ENCODE measurements at regions not wholly inside any gene's neighbourhood (a gene's known extent, or its start where the extent isn't known, plus 50 kb on each side); places are given as distances from the start of the nearest gene placed in this dataset.
"Not testable (repeated sequence)": the region's sequence is repeated elsewhere in the genome, so short reads cannot be mapped to it uniquely, and the experiment has no call there.

GRCh38 chr7:116364469-116364868 is 135.1 kb upstream of the CAV2 start:
- no peaks in the 10 kb centered on the region for H3K4me1 ChIP-seq
- H3K27me3 ChIP-seq = no peaks in the 10 kb centered on the region
- H3K9ac ChIP-seq (ENCODE audit: low read depth in 2 of 2, low read length in 2 of 2) = no peak overlapping the region
- intact Hi-C loops (cut with DNase I) = no loop called here
- no peak overlapping the region for H3K27ac ChIP-seq
- H3K9me3 ChIP-seq = no peaks in the 10 kb centered on the region
- TF ChIP-seq CTCF (IDR thresholded peaks at IDR 0.05) = no peak
- no peaks in the 10 kb centered on the region for H3K36me3 ChIP-seq
- no peak for DNase-seq
- H3K4me3 ChIP-seq = no peak overlapping the region

- no peak for DNase-seq
- Histone ChIP-seq H3K4me1 (no peaks in the 10 kb centered on the region), H3K27ac (no peak overlapping the region), H3K36me3 (no peaks in the 10 kb centered on the region), H3K9me3 (no peaks in the 10 kb centered on the region), H3K4me3 (no peak overlapping the region), H3K9ac (ENCODE audit: low read depth in 2 of 2, low read length in 2 of 2) (no peak overlapping the region), H3K27me3 (no peaks in the 10 kb centered on the region)
- intact Hi-C loops (cut with DNase I) = no loop called here
- TF ChIP-seq CTCF (IDR thresholded peaks at IDR 0.05) = no peak
These were observed 133.7 kb upstream of the CAV2 start for GRCh38 chr7:116365797-116366196.

- no peaks in the 10 kb centered on the region for H3K36me3 ChIP-seq
- H3K9ac ChIP-seq (ENCODE audit: low read depth in 2 of 2, low read length in 2 of 2) = no peak overlapping the region
- H3K4me1 ChIP-seq = no peaks in the 10 kb centered on the region
- intact Hi-C loops (cut with DNase I) = no loop called here
- H3K27ac ChIP-seq = no peak overlapping the region
- DNase-seq = no peak
- H3K9me3 ChIP-seq = no peaks in the 10 kb centered on the region
- no peak for TF ChIP-seq CTCF (IDR thresholded peaks at IDR 0.05)
- H3K27me3 ChIP-seq = no peaks in the 10 kb centered on the region
- no peak overlapping the region for H3K4me3 ChIP-seq
These were observed 132.2 kb upstream of the CAV2 start for GRCh38 chr7:116367171-116367813.

- Histone ChIP-seq H3K36me3 (no peaks in the 10 kb centered on the region), H3K9ac (ENCODE audit: low read depth in 2 of 2, low read length in 2 of 2) (no peak overlapping the region), H3K27me3 (no peaks in the 10 kb centered on the region), H3K4me3 (no peak overlapping the region), H3K4me1 (no peaks in the 10 kb centered on the region), H3K27ac (no peak overlapping the region), H3K9me3 (no peaks in the 10 kb centered on the region)
- no peak for TF ChIP-seq CTCF (IDR thresholded peaks at IDR 0.05)
- intact Hi-C loops (cut with DNase I) = no loop called here
- no peak for DNase-seq
These were observed 130.6 kb upstream of the CAV2 start for GRCh38 chr7:116368965-116369364.

- H3K27me3 ChIP-seq; H3K27ac ChIP-seq; H3K4me1 ChIP-seq; H3K9me3 ChIP-seq; intact Hi-C loops (cut with DNase I); H3K36me3 ChIP-seq; DNase-seq; H3K4me3 ChIP-seq; H3K9ac ChIP-seq (ENCODE audit: low read depth in 2 of 2, low read length in 2 of 2): not testable (repeated sequence)
These were observed 128.0 kb upstream of the CAV2 start for GRCh38 chr7:116371536-116371935.

GRCh38 chr7:116373229-116373628 is 126.3 kb upstream of the CAV2 start:
- H3K9me3 ChIP-seq; intact Hi-C loops (cut with DNase I); H3K36me3 ChIP-seq; H3K4me3 ChIP-seq; H3K9ac ChIP-seq (ENCODE audit: low read depth in 2 of 2, low read length in 2 of 2); DNase-seq; H3K4me1 ChIP-seq; H3K27me3 ChIP-seq; H3K27ac ChIP-seq: not testable (repeated sequence)

Measured in colonic mucosa (tissue), 4 donors.